ENCODE measurements at regions not wholly inside any gene's neighbourhood (a gene's known extent, or its start where the extent isn't known, plus 50 kb on each side); places are given as distances from the start of the nearest gene placed in this dataset. TPM values are rescaled to one million over a fixed set of nuclear protein-coding genes. Genes with fewer than 3 reads are reported as not detected.

GRCh38 chr18:52289392-52289791 lies 50.6 kb upstream of the DCC start:
- H3K9me3 ChIP-seq (ENCODE audit: control insufficient read depth in 4 of 4, insufficient read depth in 3 of 4, low read length in 3 of 4), result no peaks in the 10 kb centered on the region
- no peaks in the 10 kb centered on the region for H3K4me1 ChIP-seq (ENCODE audit: control insufficient read depth in 5 of 5, insufficient read depth in 5 of 5, low read length in 5 of 5)
- H3K27ac ChIP-seq (ENCODE audit: low read depth in 1 of 2, low read length in 1 of 2), result no peak overlapping the region
- no peak overlapping the region for H3K4me3 ChIP-seq
- 79 to 92% methylated on average over 1 of the region's 1 CpG for WGBS, 2 donors
- H3K36me3 ChIP-seq (ENCODE audit: control insufficient read depth in 4 of 4, insufficient read depth in 4 of 4, low read length in 4 of 4), result no peaks in the 10 kb centered on the region
- TF ChIP-seq CTCF (IDR thresholded peaks at IDR 0.05; ENCODE audit: control extremely low read depth, extremely low read depth), result no peak
- DNase-seq (no peak), ATAC-seq (ENCODE audit: insufficient read depth, low FRiP score) (no peak)
- H3K27me3 ChIP-seq (ENCODE audit: control insufficient read depth in 3 of 3, insufficient read depth in 3 of 3, low read length in 2 of 3), result peaks cover 0 to 2% (median 0%) of the 10 kb centered on the region in 3 donors
- no peak overlapping the region for H3K9ac ChIP-seq (ENCODE audit: insufficient read depth in 1 of 2, low read length in 2 of 2)

Small RNAs in the stretch of these regions (small RNA-seq; reads per million reads assigned to genes)
- not detected for gene RNU1-46P (ENCODE audit: low replicate concordance)

Measured in lung (tissue), 12 donors.